ENCODE measurements at regions not wholly inside any gene's neighbourhood (a gene's known extent, or its start where the extent isn't known, plus 50 kb on each side); places are given as distances from the start of the nearest gene placed in this dataset.

DNA sequence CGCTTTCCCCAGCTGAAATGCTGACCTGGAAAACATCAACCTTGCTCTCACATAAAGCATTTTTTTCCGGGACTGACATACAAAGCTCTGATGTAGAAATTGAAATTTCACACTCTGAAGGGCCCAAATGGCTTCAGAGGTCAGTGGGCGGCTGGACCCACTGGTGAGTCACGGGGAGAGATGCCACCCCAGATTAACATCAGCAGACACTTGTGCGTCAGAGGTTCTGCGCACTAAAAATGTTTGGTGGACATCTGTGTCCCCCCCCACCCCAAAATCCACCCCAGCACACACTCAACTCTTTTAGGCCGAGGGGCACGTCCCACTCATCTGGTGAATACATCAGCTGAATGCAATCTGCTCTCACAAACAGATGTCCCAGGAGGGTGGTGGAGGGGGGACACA lies 208.9 kb downstream of the ASB1 start:
- TF ChIP-seq, protein P1, sequence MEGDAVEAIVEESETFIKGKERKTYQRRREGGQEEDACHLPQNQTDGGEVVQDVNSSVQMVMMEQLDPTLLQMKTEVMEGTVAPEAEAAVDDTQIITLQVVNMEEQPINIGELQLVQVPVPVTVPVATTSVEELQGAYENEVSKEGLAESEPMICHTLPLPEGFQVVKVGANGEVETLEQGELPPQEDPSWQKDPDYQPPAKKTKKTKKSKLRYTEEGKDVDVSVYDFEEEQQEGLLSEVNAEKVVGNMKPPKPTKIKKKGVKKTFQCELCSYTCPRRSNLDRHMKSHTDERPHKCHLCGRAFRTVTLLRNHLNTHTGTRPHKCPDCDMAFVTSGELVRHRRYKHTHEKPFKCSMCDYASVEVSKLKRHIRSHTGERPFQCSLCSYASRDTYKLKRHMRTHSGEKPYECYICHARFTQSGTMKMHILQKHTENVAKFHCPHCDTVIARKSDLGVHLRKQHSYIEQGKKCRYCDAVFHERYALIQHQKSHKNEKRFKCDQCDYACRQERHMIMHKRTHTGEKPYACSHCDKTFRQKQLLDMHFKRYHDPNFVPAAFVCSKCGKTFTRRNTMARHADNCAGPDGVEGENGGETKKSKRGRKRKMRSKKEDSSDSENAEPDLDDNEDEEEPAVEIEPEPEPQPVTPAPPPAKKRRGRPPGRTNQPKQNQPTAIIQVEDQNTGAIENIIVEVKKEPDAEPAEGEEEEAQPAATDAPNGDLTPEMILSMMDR (IDR thresholded peaks at IDR 0.05 in 4 of 5, conservative IDR thresholded peaks at IDR 0.05 in 1 of 5): no peak
- TF ChIP-seq POLR2A (IDR thresholded peaks at IDR 0.05): no peak
